ENCODE measurements at regions not wholly inside any gene's neighbourhood (a gene's known extent, or its start where the extent isn't known, plus 50 kb on each side); places are given as distances from the start of the nearest gene placed in this dataset.

DNA sequence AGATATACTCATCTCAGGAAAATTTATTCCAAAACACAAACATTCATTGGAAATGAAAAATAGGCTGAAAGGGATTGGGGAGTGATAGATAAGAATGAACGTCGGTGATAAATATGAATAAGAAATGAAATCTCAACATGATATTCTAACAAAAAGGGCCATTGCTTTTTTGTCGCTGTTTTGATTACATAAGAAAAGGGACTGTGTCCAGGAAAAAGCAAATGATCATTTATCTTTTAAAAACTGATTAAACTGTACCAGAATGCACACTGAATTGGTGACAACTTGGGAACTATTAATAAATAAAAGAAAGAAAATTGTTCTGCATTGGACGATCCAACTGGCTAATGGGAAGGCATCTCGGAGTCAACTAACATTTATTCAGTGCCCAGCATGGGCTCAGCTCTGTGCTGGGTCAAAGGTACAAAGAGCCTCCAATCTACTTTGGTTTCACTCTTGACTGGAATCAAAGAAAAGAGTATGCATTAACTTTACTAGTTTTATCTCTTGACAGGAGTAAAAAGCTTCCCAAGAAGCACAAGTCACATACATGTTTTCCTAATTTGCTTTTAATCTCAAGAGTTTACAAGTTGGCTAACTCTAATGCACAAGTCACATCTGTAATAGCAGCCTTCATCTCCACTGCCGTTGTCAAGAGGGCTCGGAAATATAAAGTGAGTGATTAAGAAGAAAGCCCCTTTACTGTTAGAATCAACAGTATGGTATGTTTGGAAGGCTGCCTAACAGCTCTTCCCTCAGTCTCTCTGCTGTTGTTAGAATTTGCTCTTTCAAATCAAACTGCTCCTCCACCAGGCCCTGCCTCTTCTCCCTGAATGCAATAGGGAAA, 280.0 kb downstream of the IGSF11 start:
- no peaks in the 10 kb centered on the region for H3K27me3 ChIP-seq (ENCODE audit: control insufficient read depth, insufficient read depth, low read length)
- no peak overlapping the region for H3K27ac ChIP-seq (ENCODE audit: low read depth, low read length)
- no peak for DNase-seq (ENCODE audit: low read depth, low spot score)
- H3K9me3 ChIP-seq (ENCODE audit: control insufficient read depth, insufficient read depth, low read length) = no peaks in the 10 kb centered on the region
- ChIA-PET CTCF (no interaction called here), POLR2A (no interaction called here)
- TF ChIP-seq CTCF (IDR thresholded peaks at IDR 0.05; ENCODE audit: low read depth, low read length) = no peak
- H3K4me3 ChIP-seq (ENCODE audit: low read depth, low read length) = no peak overlapping the region

GRCh38 chr3:118755253-118755801, 279.3 kb downstream of the IGSF11 start:
- Histone ChIP-seq H3K27me3 (ENCODE audit: control insufficient read depth, insufficient read depth, low read length) (no peaks in the 10 kb centered on the region), H3K9me3 (ENCODE audit: control insufficient read depth, insufficient read depth, low read length) (no peaks in the 10 kb centered on the region), H3K4me3 (ENCODE audit: low read depth, low read length) (no peak overlapping the region), H3K27ac (ENCODE audit: low read depth, low read length) (no peak overlapping the region)
- DNase-seq (ENCODE audit: low read depth, low spot score) = no peak
- ChIA-PET POLR2A (no interaction called here), CTCF (no interaction called here)
- TF ChIP-seq CTCF (IDR thresholded peaks at IDR 0.05; ENCODE audit: low read depth, low read length) = no peak

DNA sequence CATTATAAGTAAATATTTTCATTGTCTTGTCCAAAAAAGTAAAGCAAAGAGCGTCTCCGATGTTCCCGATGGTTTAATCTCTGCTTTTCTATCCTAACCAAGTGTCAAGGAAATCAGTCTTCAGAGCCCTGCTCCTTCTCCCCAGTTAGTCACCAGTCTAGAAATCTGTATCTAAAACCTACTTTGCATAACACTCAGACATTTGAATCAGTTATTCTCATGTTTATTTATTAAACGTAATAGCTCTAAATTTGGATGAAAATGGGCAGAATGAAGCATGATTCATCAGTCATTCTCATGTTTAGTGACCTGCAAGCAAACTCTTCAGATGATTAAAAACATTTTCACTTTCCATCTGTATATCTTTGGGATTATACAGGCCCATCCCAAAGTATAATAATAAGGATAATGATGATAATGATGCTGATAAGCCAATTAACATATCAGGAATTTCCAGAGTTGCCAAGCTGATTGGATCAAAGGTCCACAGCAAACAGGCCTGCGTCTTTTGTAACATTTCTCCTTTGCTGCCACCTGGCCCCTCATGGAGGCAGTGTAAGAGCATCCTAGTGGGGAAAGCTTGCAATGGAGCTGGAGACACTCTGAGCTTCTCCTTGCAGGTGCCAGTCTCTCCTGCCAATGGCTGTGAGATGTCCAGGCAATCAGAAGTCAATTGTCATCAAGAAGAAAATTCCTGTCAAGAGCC, 273.9 kb downstream of the IGSF11 start:
- no peaks in the 10 kb centered on the region for H3K27me3 ChIP-seq (ENCODE audit: control insufficient read depth, insufficient read depth, low read length)
- no peak overlapping the region for H3K4me3 ChIP-seq (ENCODE audit: low read depth, low read length)
- CTCF ChIA-PET = no interaction called here
- POLR2A ChIA-PET = no interaction called here
- DNase-seq (ENCODE audit: low read depth, low spot score) = no peak
- no peak overlapping the region for H3K27ac ChIP-seq (ENCODE audit: low read depth, low read length)
- H3K9me3 ChIP-seq (ENCODE audit: control insufficient read depth, insufficient read depth, low read length) = no peaks in the 10 kb centered on the region
- no peak for TF ChIP-seq CTCF (IDR thresholded peaks at IDR 0.05; ENCODE audit: low read depth, low read length)

DNA sequence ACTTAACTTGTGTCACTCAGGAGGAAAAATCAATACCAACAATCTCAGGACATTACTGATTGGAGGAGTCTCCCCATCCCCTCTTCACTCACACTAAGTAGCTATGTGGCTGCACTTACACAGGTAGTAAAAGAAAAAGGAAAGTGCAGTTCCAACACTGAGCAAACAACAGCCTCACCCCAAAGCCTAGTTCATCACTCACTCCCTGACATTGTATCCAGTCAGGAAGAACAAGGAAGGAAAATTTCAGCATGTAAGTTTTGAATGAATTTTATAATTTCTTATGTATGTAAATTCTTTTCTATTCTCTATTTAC, 273.4 kb downstream of the IGSF11 start:
- H3K9me3 ChIP-seq (ENCODE audit: control insufficient read depth, insufficient read depth, low read length) = no peaks in the 10 kb centered on the region
- ChIA-PET CTCF (no interaction called here), POLR2A (no interaction called here)
- no peak for DNase-seq (ENCODE audit: low read depth, low spot score)
- H3K27me3 ChIP-seq (ENCODE audit: control insufficient read depth, insufficient read depth, low read length) = no peaks in the 10 kb centered on the region
- TF ChIP-seq CTCF (IDR thresholded peaks at IDR 0.05; ENCODE audit: low read depth, low read length) = no peak
- no peak overlapping the region for H3K27ac ChIP-seq (ENCODE audit: low read depth, low read length)
- no peak overlapping the region for H3K4me3 ChIP-seq (ENCODE audit: low read depth, low read length)
